Stimulated activated CD8-positive, alpha-beta memory T cell treated with anti-CD3 and anti-CD28 coated beads, Interleukin-4, amount 100 ng/mL, for 1 hour (primary cell): ENCODE measurements at regions not wholly inside any gene's neighbourhood (a gene's known extent, or its start where the extent isn't known, plus 50 kb on each side); places are given as distances from the start of the nearest gene placed in this dataset.

Experiments
- DNase-seq, 2 donors: peaks; one replicate each; pipeline ENCODE4 v3.0.0-alpha.2; 2020; ENCODE audit warnings: low read depth in 2 of 2, low spot score in 1 of 2

GRCh38 chr6:44704240-44705150, 317.0 kb downstream of the CDC5L start:
- DNase-seq, result no peak

DNA sequence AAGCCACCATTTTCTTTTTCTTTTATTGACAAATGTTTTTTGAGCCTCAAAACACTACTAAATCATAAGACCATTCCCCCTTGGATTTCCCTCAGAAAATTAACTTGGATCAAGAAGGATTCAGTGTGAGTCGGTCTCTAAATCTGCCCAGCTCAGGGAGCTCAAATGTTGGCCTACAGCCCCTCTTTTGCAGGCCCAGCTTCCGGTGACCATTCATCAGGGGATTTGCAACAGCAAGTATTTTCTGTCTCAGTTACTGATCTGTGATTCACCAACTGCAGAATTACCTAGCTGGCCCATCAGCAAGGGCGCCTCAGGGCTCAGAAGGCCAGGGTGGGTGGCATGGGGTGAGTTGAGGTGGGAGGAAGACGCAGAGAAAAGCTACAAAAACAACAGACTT, 318.1 kb downstream of the CDC5L start:
- DNase-seq, result no peak

DNA sequence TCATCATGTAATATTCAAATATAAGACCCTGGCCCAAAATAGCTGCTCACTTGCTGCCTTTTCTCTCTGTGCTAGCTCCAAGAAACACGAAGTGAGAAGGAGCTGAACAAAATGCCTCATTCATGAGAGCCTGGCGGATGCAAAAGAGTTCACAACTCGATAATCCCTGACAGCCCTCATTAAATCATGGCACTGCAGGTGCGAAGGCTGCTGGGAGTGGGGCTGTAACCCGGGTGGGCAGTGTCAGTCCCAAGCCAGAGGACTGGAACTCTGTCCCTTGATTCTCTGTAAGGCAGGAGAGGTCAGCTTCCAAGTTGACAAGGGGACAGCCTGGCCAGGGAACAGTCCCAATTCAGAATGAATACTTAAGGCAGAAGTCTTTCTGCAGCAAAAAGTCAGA, 318.5 kb downstream of the CDC5L start:
- no peak for DNase-seq

DNA sequence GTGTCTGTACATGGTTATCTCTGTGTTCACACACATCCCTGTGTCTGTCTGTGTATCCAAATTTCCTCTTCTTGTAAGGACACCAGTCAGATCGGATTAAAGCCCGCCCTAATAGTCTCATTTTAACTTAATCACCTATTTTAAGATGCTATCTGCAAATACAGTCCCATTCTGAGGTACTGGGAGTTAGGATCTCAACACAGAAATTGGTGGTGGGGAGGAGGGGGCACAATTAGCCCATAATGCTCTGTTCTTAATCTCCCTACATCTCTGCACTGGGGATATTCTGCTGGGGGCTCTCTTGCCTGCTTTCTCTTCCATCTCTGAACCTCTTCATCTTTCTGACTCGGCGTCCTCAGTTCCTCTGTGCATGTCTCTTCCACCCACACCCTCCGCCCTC, 320.7 kb downstream of the CDC5L start:
- DNase-seq, result no peak

GRCh38 chr6:44712353-44713111, 325.0 kb downstream of the CDC5L start:
- DNase-seq, result no peak

DNA sequence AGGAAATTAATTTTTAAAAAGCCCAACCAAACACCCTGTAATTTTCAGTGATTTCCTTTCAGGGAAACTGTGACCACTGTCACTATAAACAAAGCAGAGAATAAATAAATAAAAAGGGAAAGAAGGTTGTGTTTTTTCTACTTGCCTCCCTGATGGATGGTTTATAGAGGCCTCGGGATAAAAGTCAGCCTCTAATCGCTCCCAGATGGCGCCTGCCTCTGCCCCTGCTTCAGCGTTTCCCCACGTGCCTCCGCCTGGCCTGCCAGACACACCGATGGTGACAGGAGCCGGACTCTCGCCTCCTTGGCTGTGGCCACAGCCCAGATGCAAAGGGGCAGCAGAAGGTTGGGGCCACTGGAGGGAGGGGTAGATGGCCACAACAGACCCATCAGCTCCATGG, 327.7 kb downstream of the CDC5L start:
- no peak for DNase-seq

- no peak for DNase-seq
Observed at GRCh38 chr6:44715925-44716324, 328.4 kb downstream of the CDC5L start.

DNA sequence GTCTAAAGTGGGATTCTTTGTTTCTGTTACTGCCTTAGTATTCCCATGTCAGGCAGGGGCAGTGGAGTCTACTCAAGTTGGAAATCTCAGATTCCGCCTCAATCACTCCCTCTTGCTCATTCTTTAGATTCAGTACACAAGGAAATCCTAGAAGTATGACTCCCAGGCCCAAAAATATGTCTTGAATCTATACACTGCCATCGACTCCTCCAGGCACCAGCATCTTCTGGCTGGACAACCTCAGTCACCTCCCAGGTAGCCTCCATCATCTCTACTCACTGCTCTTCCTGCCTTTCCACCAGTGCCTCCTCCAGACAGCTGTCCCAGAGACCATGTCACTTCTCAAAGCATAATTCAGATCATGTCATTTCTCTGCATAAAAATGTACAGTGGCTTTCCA, 329.9 kb downstream of the CDC5L start:
- no peak for DNase-seq

DNA sequence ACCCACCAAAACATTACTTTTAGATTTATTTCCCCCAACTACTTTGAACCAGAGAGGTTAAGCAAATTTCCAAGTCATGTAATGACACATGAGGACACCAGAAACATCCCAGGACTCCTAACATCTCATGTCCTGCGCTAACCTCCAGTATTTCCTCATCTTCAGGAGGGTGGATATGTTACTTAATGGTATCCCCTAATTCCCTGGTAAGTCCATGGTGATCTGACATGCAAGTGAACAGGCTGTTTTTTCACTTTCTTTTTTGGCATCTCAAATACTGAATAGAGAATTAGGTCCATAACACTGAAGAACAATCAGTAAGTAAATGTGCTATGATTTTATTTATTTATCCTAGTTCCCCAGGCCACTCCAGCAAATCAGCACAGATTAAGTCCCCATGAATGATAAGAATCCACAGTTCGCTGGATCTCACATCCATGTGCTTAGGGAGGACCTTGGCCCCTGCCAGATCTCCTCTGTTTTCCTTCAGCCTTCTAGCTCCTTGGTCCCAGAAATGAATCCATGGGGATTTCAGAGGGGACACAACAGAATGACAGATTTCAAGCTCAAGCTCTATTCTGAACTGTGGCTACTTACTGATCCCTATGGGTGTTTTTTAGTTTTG, 334.6 kb downstream of the CDC5L start:
- DNase-seq, result no peak

DNA sequence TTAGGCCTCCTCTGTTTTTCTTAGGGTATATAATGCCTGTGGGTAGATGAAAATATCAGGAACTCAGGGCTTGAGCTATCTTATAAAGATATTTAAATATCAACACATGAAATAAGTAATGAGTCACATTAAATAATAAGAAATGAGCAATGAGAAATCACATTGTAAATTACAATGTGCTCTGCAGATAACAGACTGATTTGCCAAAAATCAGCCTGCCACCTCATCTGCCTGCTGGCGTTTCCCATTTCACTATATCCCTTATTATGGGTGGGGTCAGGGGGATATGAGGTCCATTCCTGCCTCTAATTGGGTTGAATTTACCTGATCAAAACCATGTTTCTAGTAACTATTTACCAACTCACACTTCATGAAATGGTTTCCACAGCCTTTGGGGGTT, 335.2 kb downstream of the CDC5L start:
- no peak for DNase-seq

DNA sequence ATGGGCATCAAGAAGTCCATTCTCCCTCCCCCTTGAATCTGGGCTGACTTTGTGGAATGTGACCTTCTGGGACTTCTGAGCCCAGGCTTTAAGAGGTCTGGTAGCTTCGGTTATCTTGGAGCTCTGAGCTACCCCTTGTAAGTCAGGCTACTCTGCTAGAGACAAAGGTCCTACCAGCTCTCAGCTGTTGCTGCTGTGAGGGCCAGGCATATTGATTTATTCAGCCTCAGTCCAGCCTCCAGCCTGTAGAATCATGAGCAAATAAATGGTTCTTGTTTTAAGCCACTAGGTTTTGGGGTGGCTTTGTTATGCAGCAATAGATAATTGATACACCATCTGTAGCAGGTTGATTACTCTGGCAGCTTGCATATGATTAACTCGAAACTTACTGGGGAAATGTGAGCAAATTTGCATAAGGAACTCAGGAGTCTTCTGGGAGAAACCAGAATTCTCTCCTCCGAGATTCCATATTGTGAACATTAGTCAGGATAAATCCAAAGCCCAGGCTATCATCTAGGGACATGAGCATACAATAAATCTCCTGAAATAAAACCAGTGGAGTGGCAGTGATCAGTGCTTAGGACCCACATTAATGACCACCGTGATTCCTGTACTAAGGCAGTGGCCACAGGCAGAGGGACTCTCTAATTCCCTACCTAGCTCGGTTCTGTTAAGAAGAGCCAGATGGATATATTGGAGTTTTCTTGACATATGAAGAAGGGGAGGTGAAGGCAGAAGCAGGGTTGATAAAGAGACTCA, 336.1 kb downstream of the CDC5L start:
- DNase-seq, result no peak

DNA sequence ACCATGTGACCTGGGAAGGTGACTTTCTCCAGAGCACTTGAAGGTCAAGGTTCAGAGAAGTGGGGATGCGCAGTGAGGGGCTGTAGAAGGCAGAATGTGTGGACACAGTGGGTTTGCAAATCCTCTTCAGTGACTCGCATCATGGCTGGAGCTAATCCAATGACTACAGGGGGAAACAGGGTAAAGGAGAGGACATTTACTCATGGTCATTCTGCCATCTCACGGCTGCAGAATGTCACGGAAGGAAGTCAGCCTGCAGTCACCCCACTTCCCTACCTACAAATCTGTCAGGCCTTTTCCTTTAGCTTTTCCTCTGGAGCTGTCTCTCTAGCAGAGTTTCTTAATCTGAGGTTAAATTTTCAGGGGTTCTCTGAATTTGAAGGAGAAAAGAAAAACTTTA, 337.6 kb downstream of the CDC5L start:
- no peak for DNase-seq

DNA sequence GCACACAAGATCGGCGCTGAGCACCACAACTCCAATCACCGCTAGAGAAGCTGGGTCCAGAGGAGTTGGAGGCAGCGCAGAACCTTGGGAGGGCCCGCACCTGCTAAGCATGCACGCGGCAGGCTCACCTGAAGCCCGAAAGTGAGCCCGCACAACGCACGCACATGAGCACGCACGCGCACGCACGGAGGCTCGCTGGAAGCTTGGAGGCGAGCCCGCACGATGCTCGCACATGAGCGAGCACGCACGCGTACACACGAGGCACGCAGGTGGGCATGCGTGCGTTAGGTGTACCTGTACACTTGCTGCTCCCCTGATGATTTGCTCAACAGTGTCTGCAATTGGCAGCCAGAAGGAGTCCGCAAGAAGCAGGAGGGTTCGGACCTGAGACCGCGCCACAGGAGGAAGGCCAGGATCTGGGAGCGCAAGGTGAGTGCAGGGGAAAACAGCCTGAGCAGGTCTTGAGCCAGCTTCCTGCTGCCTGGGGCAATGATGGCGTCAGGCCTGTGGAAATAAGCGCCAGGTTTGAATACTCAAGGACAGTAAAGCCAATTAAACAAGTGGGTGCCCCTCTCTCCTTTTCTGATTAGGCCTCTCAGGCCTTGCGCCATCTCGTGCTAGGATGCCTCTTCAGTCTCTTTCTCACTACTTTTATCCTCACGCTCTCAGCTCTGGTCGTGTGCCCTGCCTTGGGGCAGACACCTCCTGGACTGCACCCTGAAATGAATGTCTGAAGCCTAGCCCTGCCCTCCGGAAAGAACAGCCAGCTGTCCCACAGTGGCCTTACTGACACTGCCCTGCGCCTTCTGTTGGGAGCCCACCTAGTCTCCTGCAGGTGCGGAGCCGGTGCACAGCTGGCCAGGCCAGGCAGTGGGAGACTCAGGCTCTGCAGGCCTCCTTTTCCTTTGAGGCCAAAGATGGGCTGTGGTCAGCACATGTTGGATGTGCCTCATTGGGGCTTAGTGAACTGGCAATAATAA, 340.4 kb downstream of the CDC5L start:
- no peak for DNase-seq

GRCh38 chr6:44730771-44731391, 343.4 kb downstream of the CDC5L start:
- DNase-seq, result no peak

GRCh38 chr6:44731485-44732095, 344.1 kb downstream of the CDC5L start:
- DNase-seq, result no peak

DNA sequence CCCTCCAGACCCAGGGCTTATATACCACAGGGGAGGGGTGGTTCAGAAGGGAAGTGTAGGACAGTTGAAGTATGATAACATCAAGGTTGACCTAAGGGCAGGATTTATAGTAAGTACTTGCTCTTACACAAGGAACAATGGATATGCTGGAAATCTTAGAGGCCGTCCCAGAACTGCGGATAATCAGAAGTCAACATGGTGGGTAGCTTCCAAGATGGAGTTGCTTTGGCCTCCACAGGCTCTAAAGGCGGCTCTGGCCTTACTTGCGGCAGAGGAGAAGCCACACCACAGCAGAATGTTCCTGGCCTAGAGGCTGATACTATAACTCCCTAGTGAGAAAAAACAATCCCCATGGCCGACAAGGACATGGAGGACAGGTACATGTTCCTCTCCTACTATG, 344.7 kb downstream of the CDC5L start:
- no peak for DNase-seq

DNA sequence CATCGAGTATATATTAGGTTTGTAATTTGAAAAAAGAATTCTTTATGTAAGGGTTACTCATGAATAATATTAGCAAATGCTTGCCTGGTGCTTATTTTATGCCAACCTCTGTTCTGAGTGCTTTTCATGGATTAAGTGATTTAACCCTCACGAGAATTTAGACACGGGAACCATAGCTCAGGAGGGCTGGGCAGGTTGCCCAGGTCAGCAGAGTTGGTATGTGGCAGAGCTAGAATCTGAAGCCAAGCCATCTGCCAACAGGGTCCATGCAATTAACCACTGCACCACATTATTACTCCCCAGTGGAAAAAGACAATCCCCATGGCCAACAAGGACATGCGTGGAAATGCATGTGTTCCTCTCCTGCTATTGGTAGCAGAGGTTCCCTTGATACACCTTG, 345.6 kb downstream of the CDC5L start:
- DNase-seq, result no peak

DNA sequence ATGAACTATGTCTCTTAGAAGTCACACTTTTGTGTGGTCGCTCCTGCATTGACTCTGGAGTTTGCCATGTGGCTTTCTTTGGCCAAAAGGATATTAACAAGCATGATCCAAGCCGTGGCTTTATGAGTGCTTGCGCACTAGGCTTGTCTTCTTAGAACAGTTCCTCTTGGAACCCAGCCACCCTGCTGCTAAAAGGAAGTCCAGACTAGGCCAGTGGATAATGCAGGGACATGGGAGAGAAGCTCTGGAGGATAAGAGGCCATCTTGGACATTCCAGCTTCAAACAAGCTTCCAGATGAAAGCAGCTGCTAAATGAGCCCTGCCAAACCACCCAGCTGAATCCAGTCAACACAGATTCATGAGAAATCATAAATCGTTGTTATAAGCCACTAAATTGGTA, 346.4 kb downstream of the CDC5L start:
- no peak for DNase-seq
